Right kidney (tissue), 1 donor: ENCODE measurements at regions not wholly inside any gene's neighbourhood (a gene's known extent, or its start where the extent isn't known, plus 50 kb on each side); places are given as distances from the start of the nearest gene placed in this dataset.
"Not testable (repeated sequence)": the region's sequence is repeated elsewhere in the genome, so short reads cannot be mapped to it uniquely, and the experiment has no call there.

Experiments used
- DNase-seq: peaks from one replicate; pipeline ENCODE4 v3.0.0-alpha.2; 2016

GRCh38 chr5:155514105-155514563 is 500.6 kb downstream of the KIF4B start:
- DNase-seq = no peak

- DNase-seq = no peak
Observed at GRCh38 chr5:155522540-155522939, 509.0 kb downstream of the KIF4B start.

GRCh38 chr5:155529362-155529761 is 515.8 kb downstream of the KIF4B start:
- DNase-seq = no peak

DNA sequence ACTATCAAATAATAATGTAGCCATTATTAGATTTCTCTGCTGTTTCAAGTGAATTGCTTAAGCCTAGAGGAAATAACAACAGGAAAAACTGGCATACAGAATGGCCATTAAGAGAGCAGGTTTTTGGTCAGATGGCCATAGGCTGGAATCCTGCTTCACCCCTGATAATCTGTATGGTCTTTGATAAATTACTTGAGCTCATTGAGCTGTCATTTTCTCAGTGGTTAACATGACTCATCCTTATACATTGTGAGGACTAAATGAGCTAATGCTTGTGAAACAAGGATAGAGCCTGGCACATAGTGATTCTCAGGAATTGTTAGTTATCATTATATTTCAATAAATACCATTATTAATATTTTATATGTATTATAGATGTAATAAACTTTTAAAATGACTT is 516.5 kb downstream of the KIF4B start:
- DNase-seq = no peak

GRCh38 chr5:155532621-155533311 is 519.2 kb downstream of the KIF4B start:
- no peak for DNase-seq

GRCh38 chr5:155540000-155540595 is 526.5 kb downstream of the KIF4B start:
- DNase-seq = no peak

DNA sequence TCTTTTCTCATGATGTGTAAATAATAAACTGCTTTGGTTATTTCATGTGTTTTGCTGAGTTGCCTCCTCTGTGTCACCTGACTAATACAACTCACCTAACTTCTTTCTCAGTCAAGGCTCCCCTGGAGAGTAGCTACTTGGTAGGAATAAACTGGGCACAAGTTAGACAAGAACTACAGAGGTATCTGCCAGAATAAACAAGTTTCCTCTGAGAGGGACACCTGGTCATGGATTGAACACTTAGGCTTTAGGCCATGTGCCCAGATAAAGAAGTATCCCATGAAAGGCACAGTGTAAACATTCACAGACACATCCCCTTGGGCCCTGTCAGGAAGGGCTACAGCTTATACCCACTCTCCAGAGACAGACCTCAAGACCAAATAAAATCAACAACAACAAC is 532.5 kb downstream of the KIF4B start:
- DNase-seq = no peak

DNA sequence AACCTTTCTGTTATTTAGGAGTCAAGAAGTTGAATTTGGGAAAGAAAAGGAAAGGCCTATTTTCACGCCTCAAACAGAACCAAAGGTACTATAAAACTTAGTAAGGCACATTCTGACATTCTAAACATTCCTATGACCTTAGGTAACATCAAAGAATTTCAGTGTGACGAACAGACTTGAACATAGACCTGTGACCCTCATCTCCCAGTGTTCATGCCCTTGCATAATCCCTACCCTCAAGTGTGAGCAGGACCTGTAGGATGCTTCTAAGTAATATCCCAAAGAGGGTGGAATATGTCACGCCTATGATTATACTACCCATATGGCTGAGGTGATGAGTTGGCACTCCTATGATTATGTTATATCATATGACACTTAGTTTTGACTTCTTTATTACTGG is 540.9 kb downstream of the KIF4B start:
- no peak for DNase-seq

GRCh38 chr5:155556222-155556621 is 542.7 kb downstream of the KIF4B start:
- DNase-seq = no peak

DNA sequence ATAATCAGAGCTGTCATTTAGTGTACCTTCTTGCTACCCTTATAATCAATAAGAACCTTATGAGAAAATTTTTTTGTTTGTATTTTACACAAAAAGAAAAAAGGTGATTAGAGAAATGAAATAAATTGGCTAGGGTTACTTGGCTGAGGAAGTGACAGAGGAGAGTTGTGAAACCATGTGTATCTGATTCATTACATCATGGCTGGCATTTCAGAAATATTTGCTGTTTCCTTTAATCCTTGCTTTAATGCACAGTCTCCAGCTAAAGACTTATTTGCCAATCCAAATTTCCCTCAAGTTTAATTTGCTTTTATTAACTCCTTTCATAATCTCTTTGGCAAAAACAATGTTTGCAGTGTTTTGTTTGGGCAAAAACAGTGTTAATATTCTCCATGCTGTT is 543.1 kb downstream of the KIF4B start:
- no peak for DNase-seq

DNA sequence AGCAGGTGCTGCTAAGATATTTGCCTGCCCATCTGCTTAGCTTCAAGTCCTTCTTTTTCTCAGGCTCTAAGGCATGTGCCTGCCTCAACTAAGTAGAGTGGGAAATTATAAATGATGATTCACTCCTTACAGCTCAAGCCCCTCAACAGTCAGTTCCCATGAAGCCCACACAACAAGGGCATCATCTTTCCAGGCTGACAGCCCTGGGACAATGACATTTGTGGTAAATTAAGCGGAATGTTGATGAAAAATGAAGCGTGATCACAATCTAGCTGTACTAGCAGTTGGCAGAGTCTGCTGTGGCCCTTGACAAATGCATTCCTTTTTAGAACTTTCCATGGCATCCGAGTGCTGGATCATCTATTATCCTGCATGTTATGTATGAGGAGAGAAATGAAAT is 548.6 kb downstream of the KIF4B start:
- no peak for DNase-seq

DNA sequence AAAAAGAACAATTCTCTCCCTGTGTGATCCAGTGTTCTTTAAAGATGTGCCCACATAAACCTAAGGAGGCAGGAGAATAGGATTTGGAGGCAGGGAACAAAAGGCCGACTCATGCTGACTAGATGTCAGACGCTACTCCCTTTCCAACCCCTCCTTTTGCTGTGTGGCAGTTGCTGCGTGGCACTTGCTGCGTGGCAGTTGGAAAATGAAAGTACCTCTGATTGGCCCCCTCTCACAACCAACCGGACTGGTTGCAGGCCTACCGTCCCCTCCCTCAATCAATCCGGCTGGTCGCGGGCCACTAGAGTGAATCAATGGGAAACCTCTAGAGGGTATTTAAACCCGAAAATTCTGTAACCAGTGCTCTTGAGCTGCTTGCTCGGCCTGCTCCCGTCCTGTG is 551.0 kb downstream of the KIF4B start:
- no peak for DNase-seq

DNA sequence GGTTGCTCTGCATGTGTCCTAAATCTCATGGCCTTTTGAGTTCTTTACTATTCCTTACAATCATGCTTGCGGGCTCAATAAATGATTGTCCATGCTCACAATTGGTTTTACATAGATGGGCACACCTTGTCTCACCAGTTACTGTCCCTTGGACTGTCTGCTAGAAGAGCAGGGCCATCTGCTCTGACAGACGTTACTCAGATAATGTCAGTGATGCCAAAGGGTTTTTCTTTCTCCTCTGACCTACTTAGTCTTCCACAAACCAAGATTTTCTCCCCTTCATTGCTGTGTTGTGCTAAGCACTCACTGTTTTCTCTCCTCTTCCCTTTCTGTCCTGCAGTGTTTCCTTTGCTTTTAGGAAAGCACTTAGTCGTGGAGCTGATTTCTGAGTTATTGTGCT is 562.3 kb downstream of the KIF4B start:
- DNase-seq = no peak

DNA sequence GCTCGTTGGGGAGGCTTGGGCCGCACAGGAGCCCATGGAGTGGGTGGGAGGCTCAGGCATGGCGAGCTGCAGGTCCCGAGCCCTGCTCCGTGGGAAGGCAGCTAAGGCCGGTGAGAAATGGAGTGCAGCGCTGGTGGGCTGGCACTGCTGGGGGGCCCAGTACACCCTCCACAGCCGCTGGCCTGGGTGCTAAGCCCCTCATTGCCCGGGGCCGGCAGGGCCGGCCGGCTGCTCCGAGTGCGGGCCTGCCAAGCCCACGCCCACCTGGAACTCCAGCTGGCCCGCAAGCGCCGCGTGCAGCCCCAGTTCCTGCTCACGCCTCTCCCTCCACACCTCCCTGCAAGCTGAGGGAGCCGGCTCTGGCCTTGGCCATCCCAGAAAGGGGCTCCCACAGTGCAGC is 573.3 kb downstream of the KIF4B start:
- DNase-seq = not testable (repeated sequence)

GRCh38 chr5:155587458-155587857 is 573.9 kb downstream of the KIF4B start:
- no peak for DNase-seq

DNA sequence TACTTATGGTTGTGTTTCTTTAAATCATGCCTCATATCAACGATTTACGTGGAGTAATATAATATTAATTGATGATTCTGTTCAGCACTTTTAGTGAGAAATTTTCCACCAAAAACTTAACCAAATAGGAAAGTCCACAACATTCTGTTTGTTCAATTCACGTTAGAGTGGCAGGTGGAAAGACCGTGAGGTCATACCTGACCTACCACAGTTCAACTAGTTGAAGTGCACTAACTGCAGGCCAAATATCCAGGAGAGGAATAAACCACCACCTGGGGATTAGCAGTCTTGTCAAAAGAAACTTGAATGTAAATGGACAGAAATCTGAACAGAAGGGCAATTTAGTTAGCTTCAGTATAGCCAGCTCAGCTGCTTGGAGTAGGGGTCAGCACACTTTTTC is 577.7 kb downstream of the KIF4B start:
- no peak for DNase-seq

DNA sequence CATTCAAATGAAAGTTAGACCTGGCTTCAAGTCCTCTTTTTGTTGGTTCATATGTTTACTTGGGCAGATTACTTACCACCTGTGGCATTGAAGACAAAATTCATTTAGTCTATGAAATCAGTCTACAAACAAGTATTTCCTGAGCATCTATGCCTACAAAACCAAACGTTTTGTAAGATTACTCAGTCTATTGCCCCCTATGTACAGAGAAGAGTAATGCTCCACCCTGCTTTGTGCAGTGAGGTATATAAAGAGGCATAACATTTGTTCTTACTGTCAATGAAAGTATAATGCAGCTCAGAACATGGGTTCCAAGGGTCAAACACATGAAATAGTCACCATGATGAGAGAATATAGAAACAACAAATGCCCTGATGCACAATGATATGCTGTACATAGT is 580.7 kb downstream of the KIF4B start:
- DNase-seq = no peak

- no peak for DNase-seq
Observed at GRCh38 chr5:155595791-155596190, 582.2 kb downstream of the KIF4B start.

GRCh38 chr5:155598552-155598951 is 585.0 kb downstream of the KIF4B start:
- DNase-seq = no peak

DNA sequence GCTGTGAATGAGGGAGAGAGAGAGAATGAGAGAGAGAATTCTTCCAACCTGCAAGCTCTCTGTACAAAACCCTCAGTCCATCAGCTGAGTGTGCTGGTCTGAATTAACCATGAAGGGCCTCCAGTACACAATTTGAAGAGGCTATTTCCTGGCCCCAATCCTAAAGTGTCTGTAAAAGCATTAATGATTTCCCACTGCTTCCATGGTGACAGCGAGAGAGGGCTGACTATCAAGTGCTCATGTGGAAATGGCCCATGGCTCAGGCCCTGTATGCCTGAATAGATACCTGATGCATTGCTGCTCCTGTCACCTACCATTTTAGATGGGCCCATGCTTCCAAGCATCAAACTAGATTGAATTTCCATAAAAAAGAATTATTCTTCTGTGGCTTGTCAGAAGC is 592.4 kb downstream of the KIF4B start:
- DNase-seq = no peak

GRCh38 chr5:155616779-155617392 is 603.3 kb downstream of the KIF4B start:
- no peak for DNase-seq

GRCh38 chr5:155619688-155620087 is 606.1 kb downstream of the KIF4B start:
- DNase-seq = no peak

DNA sequence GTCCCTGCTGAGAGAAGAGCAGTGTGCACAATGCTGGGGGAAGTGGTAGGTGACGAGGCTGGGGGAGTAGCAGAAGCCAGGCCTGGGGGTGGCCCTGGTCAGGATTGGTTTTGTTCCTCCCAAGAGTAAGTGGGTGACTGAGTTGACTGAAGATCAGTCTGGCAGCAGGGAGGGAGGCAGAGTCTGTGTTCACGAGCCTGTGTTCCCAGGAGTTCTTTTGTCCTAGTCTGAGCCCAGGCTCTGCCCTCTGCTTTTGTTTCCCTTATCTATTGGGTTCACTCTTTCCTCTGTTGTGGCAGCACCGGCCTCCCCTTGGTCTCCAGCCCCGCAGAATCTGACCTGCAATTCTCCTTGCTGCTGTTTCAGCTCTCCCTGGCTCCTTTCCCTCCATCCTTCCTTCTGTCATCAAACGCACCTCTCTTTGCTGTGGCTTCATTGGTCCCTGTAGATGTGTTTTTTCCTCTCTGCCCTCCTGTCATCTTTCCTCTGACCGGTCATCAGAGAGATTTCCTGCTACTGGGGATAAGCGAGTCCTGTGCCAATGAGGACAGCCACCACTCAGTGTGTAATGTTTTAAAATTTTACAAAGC is 607.4 kb downstream of the KIF4B start:
- no peak for DNase-seq
